ENCODE measurements at regions not wholly inside any gene's neighbourhood (a gene's known extent, or its start where the extent isn't known, plus 50 kb on each side); places are given as distances from the start of the nearest gene placed in this dataset.

DNA sequence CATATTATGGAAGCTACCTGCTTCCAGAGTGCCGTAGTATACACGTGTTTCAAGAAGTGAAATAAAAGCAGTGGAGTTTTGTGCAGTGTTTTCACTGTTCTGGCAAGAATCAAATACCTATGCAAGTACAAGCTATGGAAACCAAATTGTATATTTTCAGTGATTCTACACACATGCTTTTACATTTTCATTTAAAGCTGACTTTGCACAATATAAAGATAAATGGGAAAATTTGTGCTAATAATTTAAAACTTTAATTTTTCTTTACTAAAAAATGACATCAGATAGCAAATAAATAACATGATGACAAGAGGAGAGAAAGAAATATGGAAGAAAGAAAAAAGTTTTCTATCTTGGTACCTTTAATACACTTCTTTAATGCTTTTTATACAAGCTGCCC, 393.7 kb upstream of the NPVF start:
- Mint-ChIP-seq H3K36me3 (no peaks in the 10 kb centered on the region), H3K27me3 (no peaks in the 10 kb centered on the region), H3K4me3 (no peak overlapping the region), H3K27ac (no peak overlapping the region), H3K4me1 (peaks cover 35 to 48% (median 41%) of the 10 kb centered on the region in 3 donors), H3K9me3 (no peaks in the 10 kb centered on the region)
- Histone ChIP-seq H3K4me1 (ENCODE audit: control insufficient read depth in 1 of 2, extremely low read depth in 1 of 2, insufficient read depth in 2 of 2, low read length in 2 of 2) (peaks cover 11 to 15% of the 10 kb centered on the region in 2 experiments), H3K9me3 (no peaks in the 10 kb centered on the region), H3K36me3 (ENCODE audit: control insufficient read depth in 2 of 2, extremely low read depth in 1 of 2, insufficient read depth in 1 of 2, low read length in 1 of 2) (no peaks in the 10 kb centered on the region), H3K27ac (ENCODE audit: low read length) (no peak overlapping the region), H3K27me3 (replicated peaks in 1 of 2; ENCODE audit: control insufficient read depth in 2 of 2, extremely low read depth in 1 of 2, insufficient read depth in 2 of 2, low read length in 1 of 2) (no peaks in the 10 kb centered on the region), H3K4me3 (ENCODE audit: control insufficient read depth in 1 of 2, extremely low read depth in 1 of 2, low read length in 1 of 2) (no peak overlapping the region)
- CTCF ChIA-PET, result interaction anchor here (0.5 to 1.1 kb wide), 3 partner anchors 56 to 362 kb away, joined by 3 to 4 read pairs (median 3); no protein-coding TSS in a partner anchor
- 75% methylated on average over 2 of the region's 2 CpGs for WGBS (ENCODE audit: insufficient coverage)
- POLR2A ChIA-PET, result no interaction called here
- no peak for DNase-seq
- no peak for ATAC-seq (replicated peaks in 1 of 4)

DNA sequence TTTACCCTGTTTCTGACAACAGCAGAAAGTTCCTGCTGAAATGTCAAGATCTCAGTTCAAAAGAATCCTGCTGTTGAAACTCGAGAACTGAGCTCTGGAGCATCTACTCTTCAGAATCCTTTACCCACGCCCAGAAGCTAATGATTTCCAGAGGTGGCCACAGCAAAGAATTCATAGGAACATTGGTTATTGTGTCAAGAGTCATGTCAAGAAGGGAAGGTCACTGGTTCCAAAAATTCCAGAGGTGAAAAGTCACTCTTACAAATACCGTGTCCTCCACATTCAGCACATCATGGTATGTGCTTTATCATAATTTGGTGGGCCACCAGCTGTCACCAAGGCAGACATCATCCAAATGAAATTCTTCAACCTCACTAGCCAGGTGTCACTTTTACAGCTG, 394.4 kb upstream of the NPVF start:
- no peak overlapping the region for H3K27ac ChIP-seq (ENCODE audit: low read length)
- no peaks in the 10 kb centered on the region for H3K36me3 ChIP-seq (ENCODE audit: control insufficient read depth in 2 of 2, extremely low read depth in 1 of 2, insufficient read depth in 1 of 2, low read length in 1 of 2)
- H3K9me3 Mint-ChIP-seq, result no peaks in the 10 kb centered on the region
- WGBS (ENCODE audit: insufficient coverage), result 80% methylated on average over 1 of the region's 3 CpGs
- POLR2A ChIA-PET, result no interaction called here
- CTCF ChIA-PET, result interaction anchor here in 1 of 2 donors (1.0 kb wide), 1 partner anchor 56 kb away, joined by 4 read pairs; no protein-coding TSS in a partner anchor
- peaks cover 11 to 15% of the 10 kb centered on the region in 2 experiments for H3K4me1 ChIP-seq (ENCODE audit: control insufficient read depth in 1 of 2, extremely low read depth in 1 of 2, insufficient read depth in 2 of 2, low read length in 2 of 2)
- H3K27me3 Mint-ChIP-seq, result no peaks in the 10 kb centered on the region
- ATAC-seq (replicated peaks in 1 of 4) (no peak), DNase-seq (no peak)
- H3K9me3 ChIP-seq, result no peaks in the 10 kb centered on the region
- H3K4me3 Mint-ChIP-seq, result no peak overlapping the region
- no peak overlapping the region for H3K4me3 ChIP-seq (ENCODE audit: control insufficient read depth in 1 of 2, extremely low read depth in 1 of 2, low read length in 1 of 2)
- H3K27me3 ChIP-seq (replicated peaks in 1 of 2; ENCODE audit: control insufficient read depth in 2 of 2, extremely low read depth in 1 of 2, insufficient read depth in 2 of 2, low read length in 1 of 2), result no peaks in the 10 kb centered on the region
- H3K27ac Mint-ChIP-seq, result no peak overlapping the region
- H3K36me3 Mint-ChIP-seq, result no peaks in the 10 kb centered on the region
- peaks cover 28 to 41% (median 34%) of the 10 kb centered on the region in 3 donors for H3K4me1 Mint-ChIP-seq

- no peak overlapping the region for H3K27ac ChIP-seq (ENCODE audit: low read length)
- no peak for ATAC-seq (replicated peaks in 1 of 4)
These were observed 395.8 kb upstream of the NPVF start for GRCh38 chr7:25624051-25624450.

GRCh38 chr7:25624833-25625232, 396.5 kb upstream of the NPVF start:
- Mint-ChIP-seq H3K27ac (no peak overlapping the region), H3K4me3 (no peak overlapping the region), H3K9me3 (no peaks in the 10 kb centered on the region), H3K27me3 (no peaks in the 10 kb centered on the region), H3K4me1 (peaks cover 14 to 24% (median 15%) of the 10 kb centered on the region in 3 donors), H3K36me3 (no peaks in the 10 kb centered on the region)
- Histone ChIP-seq H3K4me1 (ENCODE audit: control insufficient read depth in 1 of 2, extremely low read depth in 1 of 2, insufficient read depth in 2 of 2, low read length in 2 of 2) (peaks cover 8 to 15% of the 10 kb centered on the region in 2 experiments), H3K36me3 (ENCODE audit: control insufficient read depth in 2 of 2, extremely low read depth in 1 of 2, insufficient read depth in 1 of 2, low read length in 1 of 2) (no peaks in the 10 kb centered on the region), H3K9me3 (no peaks in the 10 kb centered on the region), H3K27me3 (replicated peaks in 1 of 2; ENCODE audit: control insufficient read depth in 2 of 2, extremely low read depth in 1 of 2, insufficient read depth in 2 of 2, low read length in 1 of 2) (peaks cover 0 to 3% of the 10 kb centered on the region in 2 experiments), H3K27ac (ENCODE audit: low read length) (no peak overlapping the region), H3K4me3 (ENCODE audit: control insufficient read depth in 1 of 2, extremely low read depth in 1 of 2, low read length in 1 of 2) (no peak overlapping the region)
- WGBS (ENCODE audit: insufficient coverage), result 90% methylated on average over 4 of the region's 8 CpGs
- no peak for DNase-seq
- ATAC-seq (replicated peaks in 1 of 4), result no peak
- ChIA-PET POLR2A (interaction anchor here in 1 of 2 donors (0.5 kb wide), 1 partner anchor 49 kb away, joined by 3 read pairs; no protein-coding TSS in a partner anchor), CTCF (no interaction called here)

More at GRCh38 chr7:25624051-25624450, 395.8 kb upstream of the NPVF start:
- no peaks in the 10 kb centered on the region for H3K9me3 Mint-ChIP-seq
- H3K4me3 Mint-ChIP-seq, result no peak overlapping the region
- H3K27me3 Mint-ChIP-seq, result no peaks in the 10 kb centered on the region
- peaks cover 22 to 32% (median 23%) of the 10 kb centered on the region in 3 donors for H3K4me1 Mint-ChIP-seq
- Histone ChIP-seq H3K36me3 (ENCODE audit: control insufficient read depth in 2 of 2, extremely low read depth in 1 of 2, insufficient read depth in 1 of 2, low read length in 1 of 2) (no peaks in the 10 kb centered on the region), H3K4me1 (ENCODE audit: control insufficient read depth in 1 of 2, extremely low read depth in 1 of 2, insufficient read depth in 2 of 2, low read length in 2 of 2) (peaks cover 10 to 15% of the 10 kb centered on the region in 2 experiments), H3K27me3 (replicated peaks in 1 of 2; ENCODE audit: control insufficient read depth in 2 of 2, extremely low read depth in 1 of 2, insufficient read depth in 2 of 2, low read length in 1 of 2) (no peaks in the 10 kb centered on the region), H3K4me3 (ENCODE audit: control insufficient read depth in 1 of 2, extremely low read depth in 1 of 2, low read length in 1 of 2) (no peak overlapping the region), H3K9me3 (no peaks in the 10 kb centered on the region)
- no peaks in the 10 kb centered on the region for H3K36me3 Mint-ChIP-seq
- no CpG with 5 or more reads among the region's 3 CpGs for WGBS (ENCODE audit: insufficient coverage)
- H3K27ac Mint-ChIP-seq, result no peak overlapping the region
- ChIA-PET POLR2A (interaction anchor here in 1 of 2 donors (0.7 kb wide), 1 partner anchor 13 kb away, joined by 3 read pairs; no protein-coding TSS in a partner anchor), CTCF (no interaction called here)
- DNase-seq, result no peak

DNA sequence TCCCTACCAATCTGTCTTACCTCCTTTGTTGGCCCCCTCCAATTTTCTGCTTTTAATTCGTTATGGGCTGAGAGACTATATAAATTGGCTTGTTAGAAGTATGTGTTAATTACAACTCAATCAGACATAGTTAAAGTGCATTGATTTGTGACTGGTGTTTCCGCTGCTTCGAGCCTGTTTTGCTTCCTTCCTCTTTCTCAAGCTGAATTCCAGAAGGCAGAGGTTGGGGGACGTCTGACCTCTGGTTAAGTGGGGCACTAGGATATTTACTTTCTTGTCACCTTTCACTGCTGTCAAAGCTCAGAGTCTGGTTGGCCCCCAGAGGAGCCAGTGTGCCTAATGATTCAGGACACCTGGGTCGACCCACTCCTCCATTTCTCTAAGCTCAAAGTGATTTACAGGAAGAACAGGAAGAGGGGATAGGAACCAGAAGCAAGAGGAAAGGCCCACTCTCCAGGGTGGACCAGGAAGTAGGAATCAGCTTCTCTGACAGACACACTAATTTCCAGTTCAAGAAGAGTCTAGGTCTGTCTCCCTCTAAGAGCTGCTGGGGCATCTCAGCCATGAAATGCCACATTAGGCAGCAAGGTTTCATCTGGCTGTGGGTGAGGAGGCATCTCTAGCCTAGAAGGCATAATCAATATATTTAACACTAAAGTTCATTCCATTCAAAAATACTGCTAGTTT, 397.2 kb upstream of the NPVF start:
- Mint-ChIP-seq H3K27me3 (no peaks in the 10 kb centered on the region), H3K4me3 (no peak overlapping the region), H3K36me3 (no peaks in the 10 kb centered on the region), H3K27ac (no peak overlapping the region), H3K9me3 (no peaks in the 10 kb centered on the region), H3K4me1 (peaks cover 8 to 18% (median 9%) of the 10 kb centered on the region in 3 donors)
- Histone ChIP-seq H3K9me3 (no peaks in the 10 kb centered on the region), H3K27me3 (replicated peaks in 1 of 2; ENCODE audit: control insufficient read depth in 2 of 2, extremely low read depth in 1 of 2, insufficient read depth in 2 of 2, low read length in 1 of 2) (peaks cover 0 to 5% of the 10 kb centered on the region in 2 experiments), H3K27ac (ENCODE audit: low read length) (no peak overlapping the region), H3K4me3 (ENCODE audit: control insufficient read depth in 1 of 2, extremely low read depth in 1 of 2, low read length in 1 of 2) (no peak overlapping the region), H3K36me3 (ENCODE audit: control insufficient read depth in 2 of 2, extremely low read depth in 1 of 2, insufficient read depth in 1 of 2, low read length in 1 of 2) (no peaks in the 10 kb centered on the region), H3K4me1 (ENCODE audit: control insufficient read depth in 1 of 2, extremely low read depth in 1 of 2, insufficient read depth in 2 of 2, low read length in 2 of 2) (peaks cover 7 to 9% of the 10 kb centered on the region in 2 experiments)
- DNase-seq (no peak), ATAC-seq (replicated peaks in 1 of 4) (no peak)
- CTCF ChIA-PET, result no interaction called here
- WGBS (ENCODE audit: insufficient coverage), result no CpG with 5 or more reads among the region's 5 CpGs
- POLR2A ChIA-PET, result interaction anchor here in 1 of 2 donors (0.7 kb wide), 1 partner anchor 46 kb away, joined by 4 read pairs; no protein-coding TSS in a partner anchor

DNA sequence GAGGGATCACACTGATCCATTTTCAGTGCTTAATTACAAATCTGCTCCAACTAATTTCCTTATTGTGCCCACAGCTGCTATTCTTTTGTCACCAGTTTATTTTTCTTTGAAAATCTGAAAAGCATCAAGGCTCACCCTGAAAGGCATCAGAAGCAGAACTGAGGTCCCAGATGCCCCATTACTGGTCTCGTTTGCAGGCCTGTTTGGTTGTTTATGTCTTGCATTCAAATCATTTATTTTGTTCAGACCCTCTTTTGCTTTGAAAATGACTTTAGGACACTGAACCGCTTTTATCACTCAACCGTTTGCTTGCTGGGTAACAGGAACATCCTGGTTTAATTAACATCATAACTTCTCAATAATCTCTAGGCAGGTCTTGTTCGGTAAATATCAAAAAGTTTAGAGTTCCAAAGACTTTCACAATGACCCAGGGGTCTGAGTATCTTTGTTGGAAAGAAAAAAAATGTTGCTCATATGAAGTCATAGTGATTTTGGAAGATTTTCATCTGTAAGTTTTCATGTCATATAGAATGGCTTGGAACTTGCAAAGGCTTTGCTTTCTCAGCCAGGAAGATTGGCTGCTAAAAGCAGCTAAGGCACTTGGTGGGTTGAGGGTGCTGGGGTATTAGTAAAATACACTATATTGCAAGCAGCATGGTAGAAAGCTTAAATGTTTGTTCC, 398.3 kb upstream of the NPVF start:
- ChIA-PET POLR2A (no interaction called here), CTCF (no interaction called here)
- no peaks in the 10 kb centered on the region for H3K36me3 ChIP-seq (ENCODE audit: control insufficient read depth in 2 of 2, extremely low read depth in 1 of 2, insufficient read depth in 1 of 2, low read length in 1 of 2)
- no peak overlapping the region for H3K4me3 ChIP-seq (ENCODE audit: control insufficient read depth in 1 of 2, extremely low read depth in 1 of 2, low read length in 1 of 2)
- 87% methylated on average over 3 of the region's 4 CpGs for WGBS (ENCODE audit: insufficient coverage)
- H3K4me1 ChIP-seq (ENCODE audit: control insufficient read depth in 1 of 2, extremely low read depth in 1 of 2, insufficient read depth in 2 of 2, low read length in 2 of 2), result no peaks in the 10 kb centered on the region
- no peak for ATAC-seq (replicated peaks in 1 of 4)
- H3K9me3 ChIP-seq, result no peaks in the 10 kb centered on the region
- DNase-seq, result no peak
- no peaks in the 10 kb centered on the region for H3K27me3 Mint-ChIP-seq
- H3K9me3 Mint-ChIP-seq, result no peaks in the 10 kb centered on the region
- H3K36me3 Mint-ChIP-seq, result no peaks in the 10 kb centered on the region
- peaks cover 0 to 8% (median 0%) of the 10 kb centered on the region in 3 donors for H3K4me1 Mint-ChIP-seq
- no peak overlapping the region for H3K27ac Mint-ChIP-seq
- peaks cover 0 to 5% of the 10 kb centered on the region in 2 experiments for H3K27me3 ChIP-seq (replicated peaks in 1 of 2; ENCODE audit: control insufficient read depth in 2 of 2, extremely low read depth in 1 of 2, insufficient read depth in 2 of 2, low read length in 1 of 2)
- no peak overlapping the region for H3K4me3 Mint-ChIP-seq
- no peak overlapping the region for H3K27ac ChIP-seq (ENCODE audit: low read length)
